SK-N-SH treated with all-trans-retinoic acid at 6 μM for 48 hours (cell line): ENCODE measurements at regions not wholly inside any gene's neighbourhood (a gene's known extent, or its start where the extent isn't known, plus 50 kb on each side); places are given as distances from the start of the nearest gene placed in this dataset.
A peak's percentile ranks its signal among the peaks of the same experiment; 100 is the strongest.

Experiments
- ATAC-seq: fragments of 200-7000 bp; cut with Tn5 transposase; 3 replicates; pipeline ENCODE4 v1.9.1; 2020; ENCODE audit warnings: mild to moderate bottlenecking, moderate library complexity
- ARNTL ChIP-seq: fragments of 450-650 bp; formaldehyde crosslinking; IDR thresholded peaks from 2 replicates; pipeline ENCODE4 v1.5.0; 2020; ENCODE audit warnings: low read depth, mild to moderate bottlenecking, moderate library complexity, borderline replicate concordance
- BACH2 ChIP-seq: fragments of 250-450 bp; sonication (Bioruptor Pico); IDR thresholded peaks from 2 replicates; pipeline ENCODE4 v1.9.0; 2021; ENCODE audit warnings: mild to moderate bottlenecking, borderline replicate concordance
- CSDC2 ChIP-seq: fragments of 250-450 bp; sonication (Bioruptor Pico); IDR thresholded peaks from 2 replicates; pipeline ENCODE4 v1.5.0; 2020; ENCODE audit warnings: mild to moderate bottlenecking, moderate library complexity
- ESRRG ChIP-seq: fragments of 250-450 bp; sonication (Bioruptor Pico); IDR thresholded peaks from 2 replicates; pipeline ENCODE4 v1.6.1; 2021; ENCODE audit warnings: mild to moderate bottlenecking
- GLIS3 ChIP-seq: fragments of 250-450 bp; sonication (Bioruptor Pico); IDR thresholded peaks from 2 replicates; pipeline ENCODE4 v1.5.0; 2020; ENCODE audit warnings: mild to moderate bottlenecking, moderate library complexity
- ISL1 ChIP-seq: fragments of 250-450 bp; sonication (Bioruptor Pico); IDR thresholded peaks from 2 replicates; pipeline ENCODE4 v2.1.2; 2022; ENCODE audit warnings: mild to moderate bottlenecking, moderate library complexity
- OSR1 ChIP-seq: fragments of 250-450 bp; sonication (Bioruptor Pico); IDR thresholded peaks from 2 replicates; pipeline ENCODE4 v1.8.0; 2022; ENCODE audit warnings: moderate library complexity, mild to moderate bottlenecking, inconsistent platforms
- RARB ChIP-seq: fragments of 250-450 bp; sonication (Bioruptor Pico); IDR thresholded peaks from 2 replicates; pipeline ENCODE4 v1.8.0; 2021; ENCODE audit warnings: mild to moderate bottlenecking, moderate library complexity
- SNAI2 ChIP-seq: fragments of 250-450 bp; sonication (Bioruptor Pico); IDR thresholded peaks from 2 replicates; pipeline ENCODE4 v1.5.0; 2020; ENCODE audit warnings: mild to moderate bottlenecking, moderate library complexity
- TOX ChIP-seq: fragments of 250-450 bp; sonication (Bioruptor Pico); IDR thresholded peaks from 2 replicates; pipeline ENCODE4 v1.8.0; 2021; ENCODE audit warnings: mild to moderate bottlenecking, moderate library complexity, borderline replicate concordance
- ZC3H10 ChIP-seq: fragments of 250-450 bp; sonication (Bioruptor Pico); IDR thresholded peaks from 2 replicates; pipeline ENCODE4 v1.5.1; 2021; ENCODE audit warnings: mild to moderate bottlenecking, moderate library complexity
- ZFP3 ChIP-seq: fragments of 250-450 bp; sonication (Bioruptor Pico); IDR thresholded peaks from 2 replicates; pipeline ENCODE4 v1.5.0; 2020; ENCODE audit warnings: mild to moderate bottlenecking, moderate library complexity
- ZFP30 ChIP-seq: fragments of 450-650 bp; formaldehyde crosslinking; IDR thresholded peaks from 2 replicates; pipeline ENCODE4 v1.5.0; 2022; ENCODE audit warnings: mild to moderate bottlenecking, moderate library complexity
- ZNF565 ChIP-seq: fragments of 450-650 bp; formaldehyde crosslinking; conservative IDR thresholded peaks from 2 replicates; pipeline ENCODE4 v1.5.0; 2020; ENCODE audit warnings: low read depth, mild to moderate bottlenecking, moderate library complexity
- ZNF70 ChIP-seq: fragments of 450-650 bp; formaldehyde crosslinking; IDR thresholded peaks from 2 replicates; pipeline ENCODE4 v1.5.0; 2020; ENCODE audit warnings: mild to moderate bottlenecking, moderate library complexity
- ZNF8 ChIP-seq: fragments of 450-650 bp; formaldehyde crosslinking; IDR thresholded peaks from 2 replicates; pipeline ENCODE4 v1.5.0; 2020; ENCODE audit warnings: mild to moderate bottlenecking, moderate library complexity
- TF ChIP-seq, protein P1 (sequence below): fragments of 250-450 bp; sonication (Bioruptor Pico); IDR thresholded peaks from 2 replicates; pipeline ENCODE4 v1.5.1; 2020; ENCODE audit warnings: low read depth, mild to moderate bottlenecking, moderate library complexity
- TF ChIP-seq, protein P2 (sequence below): fragments of 250-450 bp; sonication (Bioruptor Pico); IDR thresholded peaks from 2 replicates; pipeline ENCODE4 v1.5.0; 2020; ENCODE audit warnings: mild to moderate bottlenecking, moderate library complexity
- TF ChIP-seq, protein P3 (sequence below): fragments of 250-450 bp; sonication (Bioruptor Pico); IDR thresholded peaks from 2 replicates; pipeline ENCODE4 v1.8.0; 2020; ENCODE audit warnings: mild to moderate bottlenecking, moderate library complexity, borderline replicate concordance
- TF ChIP-seq, protein P4 (sequence below): fragments of 250-450 bp; sonication (Bioruptor Pico); IDR thresholded peaks from 2 replicates; pipeline ENCODE4 v1.8.0; 2021; ENCODE audit warnings: low read depth, mild to moderate bottlenecking, moderate library complexity, borderline replicate concordance

DNA sequence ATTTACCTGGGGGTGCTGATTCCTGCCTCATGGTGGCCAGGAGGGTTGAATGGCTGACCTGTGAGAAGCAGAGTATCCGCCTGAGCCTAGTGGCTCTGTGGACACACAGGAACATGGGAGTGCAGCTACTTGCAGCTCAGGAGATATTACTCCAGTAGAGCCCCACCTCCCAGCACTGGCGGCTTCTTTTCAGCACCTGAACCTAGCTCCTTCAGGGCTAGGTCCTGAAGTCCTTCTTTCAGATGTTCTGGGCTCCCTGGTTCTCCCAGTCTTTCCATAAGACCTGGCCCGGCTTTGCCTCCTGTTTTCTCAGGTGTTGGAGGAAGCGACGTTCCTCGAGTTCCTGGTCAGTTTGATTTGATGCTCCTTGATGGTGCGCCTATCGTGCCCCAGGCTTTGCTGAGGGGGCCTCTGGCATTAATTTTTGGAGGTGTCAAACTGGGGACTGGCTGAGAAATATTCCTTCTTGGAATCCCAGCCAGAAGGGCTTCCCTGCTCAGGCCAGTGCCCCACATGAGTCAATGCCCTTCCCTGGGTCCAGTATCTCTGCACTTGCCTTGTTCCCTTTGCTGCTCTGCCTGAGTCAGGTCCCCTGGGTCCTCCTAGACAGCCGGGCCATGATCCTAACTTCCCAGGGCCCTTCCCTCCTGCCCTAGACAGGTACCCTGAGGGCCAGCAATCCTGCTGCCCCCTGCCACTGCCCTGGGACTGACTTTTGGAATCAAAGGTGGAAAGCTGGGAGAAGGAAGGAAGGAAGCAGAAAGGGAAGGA lies 110.7 kb upstream of the HAAO start:
- no peak for TF ChIP-seq ZFP30 (CRISPR knock-in tag)
- TF ChIP-seq CSDC2 (CRISPR knock-in tag): no peak
- no peak for TF ChIP-seq SNAI2 (CRISPR knock-in tag)
- no peak for TF ChIP-seq ISL1 (CRISPR knock-in tag)
- TF ChIP-seq ESRRG (CRISPR knock-in tag): no peak
- TF ChIP-seq ARNTL: no peak
- no peak for ATAC-seq

DNA sequence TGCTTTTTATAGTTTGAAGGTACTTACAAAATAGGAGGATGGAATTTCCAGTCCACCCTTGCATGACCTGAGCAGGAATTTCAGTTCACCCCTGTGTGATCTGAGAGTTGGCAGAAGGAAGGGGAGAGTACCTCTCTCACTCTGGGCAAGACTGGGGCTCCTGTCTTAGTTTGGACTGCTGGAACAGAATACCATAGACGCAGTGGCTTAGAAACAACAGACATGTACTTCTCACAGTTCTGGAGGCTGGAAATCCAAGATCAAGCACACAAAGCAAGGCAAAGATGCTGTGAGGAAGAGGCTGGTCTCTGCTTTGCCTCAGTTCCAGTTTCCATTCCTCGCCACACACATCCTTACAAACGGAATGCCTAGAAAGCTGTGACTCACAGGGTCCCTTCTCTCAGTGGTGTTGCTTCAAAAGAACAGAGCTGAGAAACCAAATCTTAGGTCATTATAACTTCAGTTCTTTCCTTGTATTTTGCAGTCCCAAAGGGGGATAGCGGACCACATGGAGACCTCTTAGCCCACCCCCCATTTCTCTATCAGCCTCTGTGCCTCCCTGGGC lies 108.8 kb upstream of the HAAO start:
- TF ChIP-seq RARB: no peak
- TF ChIP-seq, protein P1, sequence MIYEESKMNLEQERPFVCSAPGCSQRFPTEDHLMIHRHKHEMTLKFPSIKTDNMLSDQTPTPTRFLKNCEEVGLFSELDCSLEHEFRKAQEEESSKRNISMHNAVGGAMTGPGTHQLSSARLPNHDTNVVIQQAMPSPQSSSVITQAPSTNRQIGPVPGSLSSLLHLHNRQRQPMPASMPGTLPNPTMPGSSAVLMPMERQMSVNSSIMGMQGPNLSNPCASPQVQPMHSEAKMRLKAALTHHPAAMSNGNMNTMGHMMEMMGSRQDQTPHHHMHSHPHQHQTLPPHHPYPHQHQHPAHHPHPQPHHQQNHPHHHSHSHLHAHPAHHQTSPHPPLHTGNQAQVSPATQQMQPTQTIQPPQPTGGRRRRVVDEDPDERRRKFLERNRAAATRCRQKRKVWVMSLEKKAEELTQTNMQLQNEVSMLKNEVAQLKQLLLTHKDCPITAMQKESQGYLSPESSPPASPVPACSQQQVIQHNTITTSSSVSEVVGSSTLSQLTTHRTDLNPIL (CRISPR knock-in tag): no peak
- TF ChIP-seq, protein P2, sequence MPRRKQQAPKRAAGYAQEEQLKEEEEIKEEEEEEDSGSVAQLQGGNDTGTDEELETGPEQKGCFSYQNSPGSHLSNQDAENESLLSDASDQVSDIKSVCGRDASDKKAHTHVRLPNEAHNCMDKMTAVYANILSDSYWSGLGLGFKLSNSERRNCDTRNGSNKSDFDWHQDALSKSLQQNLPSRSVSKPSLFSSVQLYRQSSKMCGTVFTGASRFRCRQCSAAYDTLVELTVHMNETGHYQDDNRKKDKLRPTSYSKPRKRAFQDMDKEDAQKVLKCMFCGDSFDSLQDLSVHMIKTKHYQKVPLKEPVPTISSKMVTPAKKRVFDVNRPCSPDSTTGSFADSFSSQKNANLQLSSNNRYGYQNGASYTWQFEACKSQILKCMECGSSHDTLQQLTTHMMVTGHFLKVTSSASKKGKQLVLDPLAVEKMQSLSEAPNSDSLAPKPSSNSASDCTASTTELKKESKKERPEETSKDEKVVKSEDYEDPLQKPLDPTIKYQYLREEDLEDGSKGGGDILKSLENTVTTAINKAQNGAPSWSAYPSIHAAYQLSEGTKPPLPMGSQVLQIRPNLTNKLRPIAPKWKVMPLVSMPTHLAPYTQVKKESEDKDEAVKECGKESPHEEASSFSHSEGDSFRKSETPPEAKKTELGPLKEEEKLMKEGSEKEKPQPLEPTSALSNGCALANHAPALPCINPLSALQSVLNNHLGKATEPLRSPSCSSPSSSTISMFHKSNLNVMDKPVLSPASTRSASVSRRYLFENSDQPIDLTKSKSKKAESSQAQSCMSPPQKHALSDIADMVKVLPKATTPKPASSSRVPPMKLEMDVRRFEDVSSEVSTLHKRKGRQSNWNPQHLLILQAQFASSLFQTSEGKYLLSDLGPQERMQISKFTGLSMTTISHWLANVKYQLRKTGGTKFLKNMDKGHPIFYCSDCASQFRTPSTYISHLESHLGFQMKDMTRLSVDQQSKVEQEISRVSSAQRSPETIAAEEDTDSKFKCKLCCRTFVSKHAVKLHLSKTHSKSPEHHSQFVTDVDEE (CRISPR knock-in tag): no peak
- no peak for TF ChIP-seq ZNF70 (CRISPR knock-in tag)
- TF ChIP-seq, protein P3, sequence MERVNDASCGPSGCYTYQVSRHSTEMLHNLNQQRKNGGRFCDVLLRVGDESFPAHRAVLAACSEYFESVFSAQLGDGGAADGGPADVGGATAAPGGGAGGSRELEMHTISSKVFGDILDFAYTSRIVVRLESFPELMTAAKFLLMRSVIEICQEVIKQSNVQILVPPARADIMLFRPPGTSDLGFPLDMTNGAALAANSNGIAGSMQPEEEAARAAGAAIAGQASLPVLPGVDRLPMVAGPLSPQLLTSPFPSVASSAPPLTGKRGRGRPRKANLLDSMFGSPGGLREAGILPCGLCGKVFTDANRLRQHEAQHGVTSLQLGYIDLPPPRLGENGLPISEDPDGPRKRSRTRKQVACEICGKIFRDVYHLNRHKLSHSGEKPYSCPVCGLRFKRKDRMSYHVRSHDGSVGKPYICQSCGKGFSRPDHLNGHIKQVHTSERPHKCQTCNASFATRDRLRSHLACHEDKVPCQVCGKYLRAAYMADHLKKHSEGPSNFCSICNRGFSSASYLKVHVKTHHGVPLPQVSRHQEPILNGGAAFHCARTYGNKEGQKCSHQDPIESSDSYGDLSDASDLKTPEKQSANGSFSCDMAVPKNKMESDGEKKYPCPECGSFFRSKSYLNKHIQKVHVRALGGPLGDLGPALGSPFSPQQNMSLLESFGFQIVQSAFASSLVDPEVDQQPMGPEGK (CRISPR knock-in tag): no peak
- no peak for TF ChIP-seq CSDC2 (CRISPR knock-in tag)
- TF ChIP-seq ESRRG (CRISPR knock-in tag): no peak
- no peak for TF ChIP-seq GLIS3
- TF ChIP-seq ZFP30 (CRISPR knock-in tag): no peak
- TF ChIP-seq TOX (CRISPR knock-in tag): no peak
- no peak for TF ChIP-seq OSR1 (CRISPR knock-in tag)
- TF ChIP-seq, protein P4, sequence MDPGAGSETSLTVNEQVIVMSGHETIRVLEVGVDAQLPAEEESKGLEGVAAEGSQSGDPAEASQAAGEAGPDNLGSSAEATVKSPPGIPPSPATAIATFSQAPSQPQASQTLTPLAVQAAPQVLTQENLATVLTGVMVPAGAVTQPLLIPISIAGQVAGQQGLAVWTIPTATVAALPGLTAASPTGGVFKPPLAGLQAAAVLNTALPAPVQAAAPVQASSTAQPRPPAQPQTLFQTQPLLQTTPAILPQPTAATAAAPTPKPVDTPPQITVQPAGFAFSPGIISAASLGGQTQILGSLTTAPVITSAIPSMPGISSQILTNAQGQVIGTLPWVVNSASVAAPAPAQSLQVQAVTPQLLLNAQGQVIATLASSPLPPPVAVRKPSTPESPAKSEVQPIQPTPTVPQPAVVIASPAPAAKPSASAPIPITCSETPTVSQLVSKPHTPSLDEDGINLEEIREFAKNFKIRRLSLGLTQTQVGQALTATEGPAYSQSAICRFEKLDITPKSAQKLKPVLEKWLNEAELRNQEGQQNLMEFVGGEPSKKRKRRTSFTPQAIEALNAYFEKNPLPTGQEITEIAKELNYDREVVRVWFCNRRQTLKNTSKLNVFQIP: no peak
- TF ChIP-seq ARNTL: no peak
- TF ChIP-seq ISL1 (CRISPR knock-in tag): no peak
- TF ChIP-seq ZC3H10 (CRISPR knock-in tag): no peak
- ATAC-seq: peak; percentile 13; the same call in 1 of the 3 replicates

DNA sequence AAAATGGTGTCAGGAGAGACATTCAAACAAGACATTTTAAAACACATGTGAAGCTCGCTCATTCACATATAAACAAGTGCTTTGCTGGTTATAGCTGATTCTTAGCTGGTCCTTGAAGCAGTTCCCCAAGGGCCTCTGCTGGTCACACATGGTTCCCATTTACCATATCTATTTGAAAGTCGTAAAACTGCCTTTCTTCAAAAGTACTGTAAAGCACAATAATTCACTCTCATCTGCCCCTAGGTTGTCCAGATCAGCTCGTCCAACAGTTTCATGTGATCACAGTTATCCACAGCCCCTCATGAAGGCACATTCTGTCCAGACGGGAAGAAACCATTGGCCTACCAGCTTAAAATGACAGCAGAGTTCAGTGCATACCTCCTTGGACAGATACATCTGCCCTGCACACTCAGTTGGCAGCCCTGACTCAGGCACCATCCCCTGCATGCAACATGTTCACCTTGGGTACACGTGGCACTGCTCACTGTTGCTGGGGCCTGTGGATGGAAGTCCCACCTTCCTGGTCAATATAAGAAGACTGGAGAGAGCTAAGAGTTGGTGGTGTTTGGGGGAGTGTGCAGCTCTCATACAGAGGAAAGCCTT lies 108.0 kb upstream of the HAAO start:
- no peak for TF ChIP-seq ZNF565 (CRISPR knock-in tag)
- TF ChIP-seq, protein P4: no peak
- no peak for ATAC-seq

DNA sequence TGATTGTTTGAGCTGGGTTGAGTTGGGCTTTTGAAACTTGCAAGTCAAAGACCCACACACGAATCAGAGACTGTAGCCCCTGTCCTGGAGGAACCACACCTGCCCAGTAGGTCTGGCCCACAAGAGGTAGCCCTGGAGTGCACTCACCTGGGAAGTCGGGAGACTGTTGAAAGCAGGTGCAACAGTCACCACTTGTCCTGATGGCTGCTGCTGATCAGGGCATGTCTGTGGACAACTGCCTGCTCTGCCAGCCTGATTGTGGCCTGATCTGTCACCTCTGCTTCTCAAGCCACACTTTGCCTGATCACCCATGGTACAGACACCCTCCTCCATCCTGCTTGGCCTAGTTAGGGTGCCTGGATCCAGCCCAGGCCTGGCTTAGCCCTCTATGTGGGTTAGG lies 105.0 kb upstream of the HAAO start:
- ATAC-seq: no peak
- TF ChIP-seq, protein P3 (CRISPR knock-in tag): no peak
- TF ChIP-seq BACH2 (CRISPR knock-in tag): no peak
- TF ChIP-seq SNAI2 (CRISPR knock-in tag): no peak
- no peak for TF ChIP-seq ZFP3
- no peak for TF ChIP-seq TOX (CRISPR knock-in tag)
- TF ChIP-seq, protein P1 (CRISPR knock-in tag): no peak
- no peak for TF ChIP-seq ZNF8 (CRISPR knock-in tag)
- no peak for TF ChIP-seq RARB
- TF ChIP-seq GLIS3: no peak
